ENCODE measurements at regions not wholly inside any gene's neighbourhood (a gene's known extent, or its start where the extent isn't known, plus 50 kb on each side); places are given as distances from the start of the nearest gene placed in this dataset.
A peak's percentile ranks its signal among the peaks of the same experiment; 100 is the strongest.

- no peak for TF ChIP-seq CTCF (conservative IDR thresholded peaks at IDR 0.05; ENCODE audit: low read depth, low read length)
- no peak overlapping the region for H3K4me3 ChIP-seq (ENCODE audit: low read depth, low read length)
- peak; percentile 1 for DNase-seq (ENCODE audit: low read depth)
These were observed 113.4 kb upstream of the KBTBD8 start for GRCh38 chr3:66884659-66885058.

GRCh38 chr3:66885326-66886000 lies 112.6 kb upstream of the KBTBD8 start:
- H3K4me3 ChIP-seq (ENCODE audit: low read depth, low read length), result no peak overlapping the region
- DNase-seq (ENCODE audit: low read depth), result peak; percentile 85
- no peak for TF ChIP-seq CTCF (conservative IDR thresholded peaks at IDR 0.05; ENCODE audit: low read depth, low read length)

GRCh38 chr3:66889750-66890494 lies 108.2 kb upstream of the KBTBD8 start:
- DNase-seq (ENCODE audit: low read depth), result no peak
- no peak for TF ChIP-seq CTCF (conservative IDR thresholded peaks at IDR 0.05; ENCODE audit: low read depth, low read length)
- no peak overlapping the region for H3K4me3 ChIP-seq (ENCODE audit: low read depth, low read length)

GRCh38 chr3:66898155-66898554 lies 100.0 kb upstream of the KBTBD8 start:
- TF ChIP-seq CTCF (conservative IDR thresholded peaks at IDR 0.05; ENCODE audit: low read depth, low read length), result no peak
- H3K4me3 ChIP-seq (ENCODE audit: low read depth, low read length), result no peak overlapping the region
- peak; percentile 3 for DNase-seq (ENCODE audit: low read depth)

- no peak for TF ChIP-seq CTCF (conservative IDR thresholded peaks at IDR 0.05; ENCODE audit: low read depth, low read length)
- H3K4me3 ChIP-seq (ENCODE audit: low read depth, low read length), result no peak overlapping the region
- no peak for DNase-seq (ENCODE audit: low read depth)
These were observed 93.8 kb upstream of the KBTBD8 start for GRCh38 chr3:66904336-66904735.

GRCh38 chr3:66904831-66905493 lies 93.1 kb upstream of the KBTBD8 start:
- no peak for TF ChIP-seq CTCF (conservative IDR thresholded peaks at IDR 0.05; ENCODE audit: low read depth, low read length)
- no peak overlapping the region for H3K4me3 ChIP-seq (ENCODE audit: low read depth, low read length)
- peak; percentile 56 for DNase-seq (ENCODE audit: low read depth)

Measured in choroid plexus epithelial cell (primary cell).